Astrocyte (in vitro differentiated cells and primary cell): ENCODE measurements at regions not wholly inside any gene's neighbourhood (a gene's known extent, or its start where the extent isn't known, plus 50 kb on each side); places are given as distances from the start of the nearest gene placed in this dataset.

Experiments
- CTCF ChIP-seq: IDR thresholded peaks from 2 replicates; pipeline ENCODE4 v1.5.1; 2011; ENCODE audit warnings: low read depth, mild to moderate bottlenecking, inconsistent platforms, low read length, moderate library complexity; ENCODE audit not compliant: insufficient read depth
- EZH2 ChIP-seq: IDR thresholded peaks from 2 replicates; pipeline ENCODE4 v1.6.1; 2012; ENCODE audit warnings: mild to moderate bottlenecking, low read length, inconsistent platforms; ENCODE audit not compliant: insufficient read depth

DNA sequence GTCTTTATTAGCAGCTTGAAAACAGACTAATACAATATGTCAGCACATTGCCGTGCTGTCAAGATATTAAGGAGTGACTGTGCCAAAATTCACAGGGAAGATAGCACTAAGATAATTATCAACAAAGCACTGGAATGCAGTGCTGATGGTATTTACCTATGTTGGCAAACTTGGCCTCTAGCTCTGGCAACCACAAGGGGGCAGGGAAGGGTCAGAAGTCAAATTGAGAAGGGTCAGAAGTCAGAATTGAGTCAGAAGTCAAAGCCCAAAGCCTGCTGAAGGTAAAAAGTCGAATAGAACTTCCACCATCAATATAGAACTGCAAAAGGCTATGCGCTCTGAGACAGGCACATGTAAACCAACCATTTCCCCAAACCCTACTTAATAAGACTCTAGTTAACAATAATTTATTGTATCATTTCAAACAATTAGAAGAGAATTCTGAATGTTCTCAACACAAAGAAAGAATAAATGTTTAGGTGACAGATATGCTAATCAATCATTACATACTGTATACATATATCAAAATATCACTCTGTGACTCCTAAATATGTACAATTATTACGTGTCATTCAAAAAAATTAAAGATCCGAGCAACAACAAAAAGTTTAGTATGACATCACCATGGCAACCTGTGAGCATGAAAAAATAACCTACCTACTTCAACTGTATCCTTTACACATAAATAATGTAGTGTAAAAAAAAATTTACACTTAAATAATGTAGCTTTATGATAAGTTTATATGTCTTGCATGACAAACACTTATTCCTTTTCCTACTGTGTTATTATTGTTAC lies 916.1 kb downstream of the KCNJ2 start:
- TF ChIP-seq CTCF: peak; percentile 14
- no peak for TF ChIP-seq EZH2
